ENCODE measurements at regions not wholly inside any gene's neighbourhood (a gene's known extent, or its start where the extent isn't known, plus 50 kb on each side); places are given as distances from the start of the nearest gene placed in this dataset.
"Not testable (repeated sequence)": the region's sequence is repeated elsewhere in the genome, so short reads cannot be mapped to it uniquely, and the experiment has no call there.

DNA sequence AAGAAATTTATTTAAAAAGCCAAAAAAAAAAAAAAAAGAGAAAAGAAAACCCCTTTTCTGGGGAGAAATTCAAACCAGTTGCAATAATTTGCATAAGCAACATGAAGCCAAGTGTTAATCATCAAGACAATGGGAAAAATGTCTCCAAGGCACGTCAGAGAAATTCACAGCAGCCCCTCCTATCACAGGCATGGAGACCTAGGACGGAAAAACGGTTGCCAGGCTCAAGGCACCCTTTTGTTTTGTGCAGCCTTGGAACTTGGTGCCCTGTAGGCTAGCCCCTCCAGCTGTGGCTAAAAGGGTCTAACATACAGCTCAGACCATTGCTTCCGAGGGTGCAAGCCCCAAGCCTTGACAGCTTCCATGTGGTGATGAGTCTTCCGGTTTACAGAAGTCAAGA, 509.2 kb upstream of the SOX11 start:
- DNase-seq (ENCODE audit: low read depth) = no peak
- no peak for TF ChIP-seq CTCF (conservative IDR thresholded peaks at IDR 0.05; ENCODE audit: low read depth, low read length)
- no peak overlapping the region for H3K4me3 ChIP-seq (ENCODE audit: low read depth, low read length)

GRCh38 chr2:5187283-5187682, 504.9 kb upstream of the SOX11 start:
- no peak for TF ChIP-seq CTCF (conservative IDR thresholded peaks at IDR 0.05; ENCODE audit: low read depth, low read length)
- DNase-seq (ENCODE audit: low read depth) = no peak
- no peak overlapping the region for H3K4me3 ChIP-seq (ENCODE audit: low read depth, low read length)

- peak; percentile 23 for DNase-seq (ENCODE audit: low read depth)
- no peak overlapping the region for H3K4me3 ChIP-seq (ENCODE audit: low read depth, low read length)
- TF ChIP-seq CTCF (conservative IDR thresholded peaks at IDR 0.05; ENCODE audit: low read depth, low read length) = no peak
Measured at GRCh38 chr2:5188636-5189035, 503.5 kb upstream of the SOX11 start.

- H3K4me3 ChIP-seq (ENCODE audit: low read depth, low read length) = no peak overlapping the region
- peak; percentile 67 for DNase-seq (ENCODE audit: low read depth)
- TF ChIP-seq CTCF (conservative IDR thresholded peaks at IDR 0.05; ENCODE audit: low read depth, low read length) = no peak
Measured at GRCh38 chr2:5190023-5190422, 502.2 kb upstream of the SOX11 start.

DNA sequence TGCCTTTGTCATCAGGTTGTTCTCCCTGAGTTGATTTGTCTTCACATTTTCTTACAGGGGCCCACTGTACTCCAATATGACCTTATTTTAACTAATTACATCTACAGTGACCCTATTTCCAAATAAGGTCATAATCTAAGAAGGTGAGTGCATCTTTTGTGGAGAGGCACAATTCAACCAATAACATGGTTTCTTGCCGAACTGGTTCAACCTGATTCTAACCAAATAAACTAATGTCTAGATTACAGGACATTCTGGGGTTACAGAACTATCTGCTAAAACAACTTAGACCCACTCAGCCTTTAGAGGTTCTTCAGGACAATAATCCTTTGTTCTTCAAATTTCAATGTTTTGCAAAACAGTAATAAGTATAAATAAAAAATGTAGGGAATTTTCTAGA, 496.5 kb upstream of the SOX11 start:
- no peak for TF ChIP-seq CTCF (conservative IDR thresholded peaks at IDR 0.05; ENCODE audit: low read depth, low read length)
- DNase-seq (ENCODE audit: low read depth) = no peak
- H3K4me3 ChIP-seq (ENCODE audit: low read depth, low read length) = no peak overlapping the region

DNA sequence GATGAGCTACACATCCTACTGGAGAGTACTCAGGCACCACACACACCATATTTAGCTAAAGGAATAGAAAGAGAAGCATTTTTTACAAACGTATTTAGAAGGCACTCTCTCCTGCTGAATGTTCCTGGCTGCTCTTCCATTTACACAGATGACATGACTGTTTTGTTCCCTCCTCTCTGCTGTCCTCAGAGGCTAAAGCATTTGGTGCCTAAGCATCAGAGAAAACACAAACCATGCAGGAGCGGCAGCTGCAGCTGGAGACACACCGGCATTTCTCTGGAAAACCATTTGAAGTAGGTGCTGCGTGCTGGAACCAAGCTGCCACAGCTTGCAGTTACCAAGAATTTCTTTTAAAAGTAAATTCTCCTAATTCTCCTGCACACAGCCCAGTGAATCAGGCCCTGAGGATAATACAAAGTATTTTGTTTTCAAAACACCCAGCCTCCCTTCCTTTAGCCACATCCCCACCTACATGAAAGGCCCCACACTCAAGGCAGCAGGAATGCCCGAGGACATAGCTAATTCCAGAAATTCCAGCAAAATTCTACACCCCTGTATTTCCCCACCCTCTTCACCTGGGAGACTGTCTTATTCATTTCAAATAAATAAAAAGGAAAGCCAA, 488.9 kb upstream of the SOX11 start:
- DNase-seq (ENCODE audit: low read depth) = no peak
- TF ChIP-seq CTCF (conservative IDR thresholded peaks at IDR 0.05; ENCODE audit: low read depth, low read length) = no peak
- H3K4me3 ChIP-seq (ENCODE audit: low read depth, low read length) = no peak overlapping the region

GRCh38 chr2:5206742-5207141, 485.4 kb upstream of the SOX11 start:
- not testable (repeated sequence) for DNase-seq (ENCODE audit: low read depth); H3K4me3 ChIP-seq (ENCODE audit: low read depth, low read length)

All from choroid plexus epithelial cell (primary cell).